GM12865 (cell line): ENCODE measurements at regions not wholly inside any gene's neighbourhood (a gene's known extent, or its start where the extent isn't known, plus 50 kb on each side); places are given as distances from the start of the nearest gene placed in this dataset.

ENCODE experiments used
- DNase-seq: peaks from one replicate; pipeline ENCODE4 v3.0.0; 2010; ENCODE audit warnings: low read depth
- H3K4me3 ChIP-seq: 2 replicates; pipeline ENCODE4 v1.5.1; 2011; ENCODE audit warnings: mild to moderate bottlenecking, low read depth, low read length, control low read depth
- TF ChIP-seq, protein P1 (sequence below): IDR thresholded peaks from 2 replicates; pipeline ENCODE4 v1.5.1; 2011; ENCODE audit warnings: low read length, control low read depth, low read depth, inconsistent platforms; ENCODE audit not compliant: insufficient read depth; ENCODE audit errors: missing control alignments

DNA sequence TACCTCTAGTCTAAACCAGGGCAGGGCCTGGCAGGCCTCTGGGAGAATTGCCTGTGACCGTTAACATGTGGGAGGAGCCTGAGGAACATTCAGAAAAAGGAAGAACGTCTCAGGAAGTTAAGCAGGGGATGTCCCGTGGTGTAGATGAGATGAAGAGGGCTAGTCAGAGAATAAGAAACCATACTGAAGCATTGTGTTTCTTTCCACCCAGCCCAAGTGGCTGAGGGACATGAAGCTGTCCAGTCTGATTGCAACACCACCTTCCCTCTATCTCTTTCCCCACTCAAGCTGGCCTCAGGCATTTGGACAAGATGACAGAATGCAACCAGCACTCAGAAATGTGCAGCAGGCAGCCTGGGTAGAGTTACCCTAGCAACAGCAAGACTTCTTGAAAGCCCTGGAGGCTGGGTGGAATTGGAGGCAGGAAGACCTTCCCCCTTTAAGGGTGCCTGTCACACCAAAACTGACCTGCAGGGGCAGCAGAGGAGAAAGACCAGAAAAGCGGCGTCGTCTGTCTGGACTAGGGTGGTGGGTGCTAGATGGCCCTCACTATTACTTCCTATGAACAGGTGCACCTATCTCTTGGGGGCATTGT, 186.1 kb downstream of the UNC5CL start:
- peak; percentile 3 for DNase-seq
- TF ChIP-seq, protein P1, sequence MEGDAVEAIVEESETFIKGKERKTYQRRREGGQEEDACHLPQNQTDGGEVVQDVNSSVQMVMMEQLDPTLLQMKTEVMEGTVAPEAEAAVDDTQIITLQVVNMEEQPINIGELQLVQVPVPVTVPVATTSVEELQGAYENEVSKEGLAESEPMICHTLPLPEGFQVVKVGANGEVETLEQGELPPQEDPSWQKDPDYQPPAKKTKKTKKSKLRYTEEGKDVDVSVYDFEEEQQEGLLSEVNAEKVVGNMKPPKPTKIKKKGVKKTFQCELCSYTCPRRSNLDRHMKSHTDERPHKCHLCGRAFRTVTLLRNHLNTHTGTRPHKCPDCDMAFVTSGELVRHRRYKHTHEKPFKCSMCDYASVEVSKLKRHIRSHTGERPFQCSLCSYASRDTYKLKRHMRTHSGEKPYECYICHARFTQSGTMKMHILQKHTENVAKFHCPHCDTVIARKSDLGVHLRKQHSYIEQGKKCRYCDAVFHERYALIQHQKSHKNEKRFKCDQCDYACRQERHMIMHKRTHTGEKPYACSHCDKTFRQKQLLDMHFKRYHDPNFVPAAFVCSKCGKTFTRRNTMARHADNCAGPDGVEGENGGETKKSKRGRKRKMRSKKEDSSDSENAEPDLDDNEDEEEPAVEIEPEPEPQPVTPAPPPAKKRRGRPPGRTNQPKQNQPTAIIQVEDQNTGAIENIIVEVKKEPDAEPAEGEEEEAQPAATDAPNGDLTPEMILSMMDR = peak; percentile 44

DNA sequence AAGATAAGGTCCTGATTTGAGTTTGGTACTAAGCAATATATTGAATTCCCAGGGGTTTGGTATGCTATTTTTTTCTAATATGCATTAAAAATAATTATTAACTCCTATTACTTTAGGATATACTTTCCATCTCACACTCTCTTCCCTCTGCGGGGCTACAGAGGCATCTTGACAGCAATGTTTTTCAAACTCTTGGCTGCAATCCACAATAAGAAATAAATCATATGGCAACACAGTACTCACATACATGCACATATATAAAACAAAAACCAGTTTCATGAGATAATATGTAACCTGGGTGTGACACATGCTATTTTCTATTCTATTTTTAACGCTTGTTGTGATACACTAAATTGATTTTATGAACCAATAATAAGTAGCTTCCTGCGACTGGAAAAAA, 189.5 kb downstream of the UNC5CL start:
- no peak overlapping the region for H3K4me3 ChIP-seq

More for the DNA sequence above, 186.1 kb downstream of the UNC5CL start:
- H3K4me3 ChIP-seq = no peak overlapping the region

DNA sequence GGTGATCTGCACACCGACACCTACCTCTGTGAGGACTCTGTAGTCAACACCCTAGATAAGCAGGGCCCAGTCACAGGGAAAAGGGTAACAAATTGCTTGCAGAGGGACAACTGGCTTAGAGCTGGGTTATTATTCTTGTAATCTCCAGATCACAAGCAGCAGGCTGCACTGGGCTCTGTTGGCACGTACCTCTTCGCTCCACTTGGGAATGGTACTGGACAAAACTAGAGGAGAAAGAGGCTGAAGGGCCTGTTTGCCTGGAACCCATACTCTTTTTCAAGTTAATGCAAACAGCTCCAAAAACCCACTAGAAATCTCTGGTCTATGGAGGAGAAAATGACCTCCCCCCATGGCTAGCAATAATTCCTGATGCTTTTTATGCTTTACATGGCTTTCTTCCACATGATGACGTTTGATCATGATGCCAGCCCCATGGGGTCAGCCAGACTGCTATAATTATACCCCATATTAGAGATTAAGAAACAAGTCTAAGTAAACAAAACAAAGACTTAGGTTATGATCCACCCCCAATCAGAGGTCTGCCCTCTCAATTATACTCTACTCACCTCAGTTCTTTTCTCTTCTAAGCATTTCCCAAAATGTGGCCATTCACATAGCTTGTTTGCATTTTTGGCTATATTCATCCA, 190.0 kb downstream of the UNC5CL start:
- H3K4me3 ChIP-seq = no peak overlapping the region
- DNase-seq = no peak
- TF ChIP-seq, protein P1 = no peak

More for the DNA sequence above, 189.5 kb downstream of the UNC5CL start:
- TF ChIP-seq, protein P1 = no peak
- no peak for DNase-seq

DNA sequence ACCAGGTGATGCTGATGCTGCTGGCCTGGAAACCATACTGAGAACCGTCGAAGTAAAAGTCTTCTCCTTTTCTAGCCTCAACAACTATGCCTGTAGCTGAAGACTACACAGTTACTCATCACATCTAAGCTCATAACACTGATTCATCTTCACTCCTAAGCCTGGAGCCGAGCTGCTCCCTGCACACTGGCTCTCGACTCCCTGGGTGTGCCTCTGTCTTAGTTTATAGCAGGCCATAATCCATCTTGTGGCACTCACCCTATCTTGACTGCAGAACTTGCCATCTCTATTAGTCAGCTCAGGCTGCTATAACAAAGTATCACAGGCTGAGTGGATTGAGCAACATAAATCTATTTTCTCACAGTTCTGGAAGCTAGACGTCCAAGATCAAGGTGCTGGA, 191.0 kb downstream of the UNC5CL start:
- no peak overlapping the region for H3K4me3 ChIP-seq
- TF ChIP-seq, protein P1 = no peak
- no peak for DNase-seq

DNA sequence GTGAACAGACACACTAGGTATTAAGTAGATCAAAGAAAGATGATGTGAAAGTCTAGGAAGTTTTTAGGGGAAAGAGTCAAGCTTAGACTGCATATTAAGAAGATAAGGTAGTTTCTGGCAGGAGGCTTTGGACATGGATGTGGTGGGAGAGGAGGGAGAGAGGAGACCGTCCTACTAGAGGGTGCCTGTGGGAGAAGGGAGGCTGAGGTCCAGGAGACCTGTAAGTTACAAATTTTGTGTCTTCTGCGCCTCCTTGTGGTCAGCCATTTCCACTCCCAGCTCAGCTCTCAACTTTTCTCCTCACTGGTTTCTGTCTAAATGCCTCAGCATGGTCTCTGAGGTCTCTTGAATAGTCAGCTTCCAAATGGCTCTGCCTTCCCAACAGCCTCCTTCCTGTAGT, 193.5 kb downstream of the UNC5CL start:
- DNase-seq = peak; percentile 50
- H3K4me3 ChIP-seq = no peak overlapping the region
- TF ChIP-seq, protein P1 = peak; percentile 68

DNA sequence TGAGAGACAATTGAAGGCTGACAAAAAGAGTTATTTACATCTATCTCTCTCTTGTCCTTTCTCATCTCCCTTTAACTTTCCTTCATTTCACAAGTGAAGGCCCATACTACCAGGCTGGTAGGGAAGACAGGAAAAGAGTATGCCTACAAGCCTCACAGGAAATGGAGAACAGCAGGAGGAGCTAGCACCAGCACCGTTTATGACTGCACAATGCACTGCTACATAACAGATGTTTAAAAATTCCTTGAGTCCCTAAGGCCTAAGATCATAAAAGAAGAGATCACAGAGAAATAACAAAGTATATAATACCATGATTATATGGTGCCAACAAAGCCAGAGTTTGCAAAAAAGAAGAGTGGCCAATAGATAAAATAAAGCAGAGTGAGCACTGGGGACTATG, 194.8 kb downstream of the UNC5CL start:
- TF ChIP-seq, protein P1 = no peak
- DNase-seq = no peak
- H3K4me3 ChIP-seq = no peak overlapping the region

DNA sequence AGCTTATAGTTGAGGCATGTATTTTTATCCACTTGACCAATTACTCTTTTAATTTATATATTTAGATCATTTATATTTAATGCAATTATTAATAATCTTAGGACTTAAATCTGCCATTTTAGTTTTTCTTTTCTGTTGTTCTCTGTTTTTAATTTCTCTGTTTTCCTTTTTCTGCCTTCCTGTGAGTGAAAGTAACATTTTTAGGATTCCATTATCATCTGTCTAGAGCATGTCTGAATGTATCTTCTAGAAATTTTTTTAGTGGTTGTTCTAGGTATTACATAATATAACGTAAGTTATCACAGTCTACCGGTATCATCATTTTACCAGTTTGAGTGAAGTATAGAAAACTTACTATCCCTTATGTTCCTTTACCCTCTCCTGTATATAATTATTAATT, 197.3 kb downstream of the UNC5CL start:
- TF ChIP-seq, protein P1 = no peak
- no peak overlapping the region for H3K4me3 ChIP-seq
- DNase-seq = no peak
